ENCODE measurements at regions not wholly inside any gene's neighbourhood (a gene's known extent, or its start where the extent isn't known, plus 50 kb on each side); places are given as distances from the start of the nearest gene placed in this dataset.

GRCh38 chr16:59328961-59329360, 594.8 kb upstream of the GOT2 start:
- H3K4me2 ChIP-seq = peak overlapping the region; percentile 47
- no peaks in the 10 kb centered on the region for H3F3A ChIP-seq (replicated peaks; ENCODE audit: low read depth)
- H3K27ac Mint-ChIP-seq = no peak overlapping the region
- H3K4me1 ChIP-seq (ENCODE audit: insufficient read depth) = peaks cover 15% of the 10 kb centered on the region
- DNase-seq (ENCODE audit: low spot score) (no peak), ATAC-seq (no peak)
- no peaks in the 10 kb centered on the region for H3K79me2 ChIP-seq (replicated peaks; ENCODE audit: insufficient read depth)
- H3K4me1 Mint-ChIP-seq = peaks cover 18% of the 10 kb centered on the region; the same call in 2 of the 3 replicates
- H4K20me1 ChIP-seq (replicated peaks; ENCODE audit: insufficient read depth) = no peaks in the 10 kb centered on the region
- no peak overlapping the region for H3K27ac ChIP-seq (ENCODE audit: low read depth)
- peaks cover 7% of the 10 kb centered on the region for H3K27me3 Mint-ChIP-seq (ENCODE audit: insufficient read depth, low read depth, poor library complexity)
- no peak overlapping the region for H3K4me3 ChIP-seq
- H3K9me2 ChIP-seq (ENCODE audit: insufficient read depth) = no peaks in the 10 kb centered on the region
- no peak overlapping the region for H2AFZ ChIP-seq
- TF ChIP-seq EZH2phosphoT487 (IDR thresholded peaks at IDR 0.05; ENCODE audit: unreplicated experiment) = no peak
- TF ChIP-seq NANOG (IDR thresholded peaks at IDR 0.05; ENCODE audit: borderline replicate concordance) = no peak
- no peak for TF ChIP-seq REST (IDR thresholded peaks at IDR 0.05; ENCODE audit: unreplicated experiment)
- no peak for TF ChIP-seq CREB1 (CRISPR knock-in tag; IDR thresholded peaks at IDR 0.05; ENCODE audit: low read depth)
- no peak for TF ChIP-seq ZNF462 (CRISPR knock-in tag; IDR thresholded peaks at IDR 0.05)
- H3K27me3 ChIP-seq (ENCODE audit: insufficient read depth) = peaks cover 5% of the 10 kb centered on the region; the same call in 1 of the 2 replicates
- no peaks in the 10 kb centered on the region for H3K36me3 ChIP-seq (ENCODE audit: insufficient read depth)
- H3K4me3 Mint-ChIP-seq = no peak overlapping the region
- peaks cover 3% of the 10 kb centered on the region; the same call in 1 of the 3 replicates for H3K36me3 Mint-ChIP-seq (ENCODE audit: low read depth)
- H3K9me3 Mint-ChIP-seq = peaks cover 4% of the 10 kb centered on the region; the same call in 2 of the 3 replicates
